ENCODE measurements at regions not wholly inside any gene's neighbourhood (a gene's known extent, or its start where the extent isn't known, plus 50 kb on each side); places are given as distances from the start of the nearest gene placed in this dataset.
A peak's percentile ranks its signal among the peaks of the same experiment; 100 is the strongest.
"Not testable (repeated sequence)": the region's sequence is repeated elsewhere in the genome, so short reads cannot be mapped to it uniquely, and the experiment has no call there.

GRCh38 chr15:21079544-21079943 lies 213.4 kb upstream of the POTEB2 start:
- H3K27me3 ChIP-seq (replicated peaks; ENCODE audit: control insufficient read depth, insufficient read depth, low read length); DNase-seq (ENCODE audit: low read depth); H3K4me1 ChIP-seq (ENCODE audit: control insufficient read depth, insufficient read depth, low read length); H3K9me3 ChIP-seq (ENCODE audit: control insufficient read depth, low read length); H3K36me3 ChIP-seq (ENCODE audit: control insufficient read depth, insufficient read depth, low read length, severe bottlenecking); H3K4me3 ChIP-seq (ENCODE audit: low read length); H3K9ac ChIP-seq (ENCODE audit: low read length): not testable (repeated sequence)

GRCh38 chr15:21068917-21069316 lies 202.8 kb upstream of the POTEB2 start:
- H3K4me3 ChIP-seq (ENCODE audit: low read length); DNase-seq (ENCODE audit: low read depth); H3K9ac ChIP-seq (ENCODE audit: low read length); H3K36me3 ChIP-seq (ENCODE audit: control insufficient read depth, insufficient read depth, low read length, severe bottlenecking); H3K9me3 ChIP-seq (ENCODE audit: control insufficient read depth, low read length); H3K27me3 ChIP-seq (replicated peaks; ENCODE audit: control insufficient read depth, insufficient read depth, low read length); H3K4me1 ChIP-seq (ENCODE audit: control insufficient read depth, insufficient read depth, low read length): not testable (repeated sequence)

GRCh38 chr15:21063512-21063911 lies 197.4 kb upstream of the POTEB2 start:
- H3K4me1 ChIP-seq (ENCODE audit: control insufficient read depth, insufficient read depth, low read length); H3K27me3 ChIP-seq (replicated peaks; ENCODE audit: control insufficient read depth, insufficient read depth, low read length); H3K9ac ChIP-seq (ENCODE audit: low read length); DNase-seq (ENCODE audit: low read depth); H3K4me3 ChIP-seq (ENCODE audit: low read length); H3K9me3 ChIP-seq (ENCODE audit: control insufficient read depth, low read length); H3K36me3 ChIP-seq (ENCODE audit: control insufficient read depth, insufficient read depth, low read length, severe bottlenecking): not testable (repeated sequence)

GRCh38 chr15:21062619-21063163 lies 196.6 kb upstream of the POTEB2 start:
- H3K9me3 ChIP-seq (ENCODE audit: control insufficient read depth, low read length); DNase-seq (ENCODE audit: low read depth); H3K4me1 ChIP-seq (ENCODE audit: control insufficient read depth, insufficient read depth, low read length); H3K9ac ChIP-seq (ENCODE audit: low read length); H3K27me3 ChIP-seq (replicated peaks; ENCODE audit: control insufficient read depth, insufficient read depth, low read length); H3K4me3 ChIP-seq (ENCODE audit: low read length); H3K36me3 ChIP-seq (ENCODE audit: control insufficient read depth, insufficient read depth, low read length, severe bottlenecking): not testable (repeated sequence)

- DNase-seq (ENCODE audit: low read depth); H3K36me3 ChIP-seq (ENCODE audit: control insufficient read depth, insufficient read depth, low read length, severe bottlenecking); H3K9ac ChIP-seq (ENCODE audit: low read length); H3K9me3 ChIP-seq (ENCODE audit: control insufficient read depth, low read length); H3K4me3 ChIP-seq (ENCODE audit: low read length); H3K4me1 ChIP-seq (ENCODE audit: control insufficient read depth, insufficient read depth, low read length); H3K27me3 ChIP-seq (replicated peaks; ENCODE audit: control insufficient read depth, insufficient read depth, low read length): not testable (repeated sequence)
These were observed 185.8 kb upstream of the POTEB2 start for GRCh38 chr15:21051866-21052265.

- H3K36me3 ChIP-seq (ENCODE audit: control insufficient read depth, insufficient read depth, low read length, severe bottlenecking); DNase-seq (ENCODE audit: low read depth): not testable (repeated sequence)
These were observed 165.6 kb upstream of the POTEB2 start for GRCh38 chr15:21031703-21032102.

GRCh38 chr15:21029001-21029400 lies 162.9 kb upstream of the POTEB2 start:
- not testable (repeated sequence) for H3K27me3 ChIP-seq (replicated peaks; ENCODE audit: control insufficient read depth, insufficient read depth, low read length); H3K4me1 ChIP-seq (ENCODE audit: control insufficient read depth, insufficient read depth, low read length); DNase-seq (ENCODE audit: low read depth)

More at GRCh38 chr15:21031703-21032102, 165.6 kb upstream of the POTEB2 start:
- not testable (repeated sequence) for H3K4me3 ChIP-seq (ENCODE audit: low read length); H3K9me3 ChIP-seq (ENCODE audit: control insufficient read depth, low read length); H3K9ac ChIP-seq (ENCODE audit: low read length); H3K4me1 ChIP-seq (ENCODE audit: control insufficient read depth, insufficient read depth, low read length); H3K27me3 ChIP-seq (replicated peaks; ENCODE audit: control insufficient read depth, insufficient read depth, low read length)

GRCh38 chr15:21027942-21028341 lies 161.8 kb upstream of the POTEB2 start:
- not testable (repeated sequence) for H3K4me1 ChIP-seq (ENCODE audit: control insufficient read depth, insufficient read depth, low read length); H3K4me3 ChIP-seq (ENCODE audit: low read length); H3K9me3 ChIP-seq (ENCODE audit: control insufficient read depth, low read length); DNase-seq (ENCODE audit: low read depth); H3K9ac ChIP-seq (ENCODE audit: low read length); H3K27me3 ChIP-seq (replicated peaks; ENCODE audit: control insufficient read depth, insufficient read depth, low read length); H3K36me3 ChIP-seq (ENCODE audit: control insufficient read depth, insufficient read depth, low read length, severe bottlenecking)

More at GRCh38 chr15:21029001-21029400, 162.9 kb upstream of the POTEB2 start:
- not testable (repeated sequence) for H3K4me3 ChIP-seq (ENCODE audit: low read length); H3K9me3 ChIP-seq (ENCODE audit: control insufficient read depth, low read length); H3K9ac ChIP-seq (ENCODE audit: low read length); H3K36me3 ChIP-seq (ENCODE audit: control insufficient read depth, insufficient read depth, low read length, severe bottlenecking)

- DNase-seq (ENCODE audit: low read depth), result not testable (repeated sequence)
These were observed 160.7 kb upstream of the POTEB2 start for GRCh38 chr15:21026848-21027247.

GRCh38 chr15:21024235-21024987 lies 158.3 kb upstream of the POTEB2 start:
- H3K27me3 ChIP-seq (replicated peaks; ENCODE audit: control insufficient read depth, insufficient read depth, low read length); DNase-seq (ENCODE audit: low read depth); H3K9me3 ChIP-seq (ENCODE audit: control insufficient read depth, low read length); H3K36me3 ChIP-seq (ENCODE audit: control insufficient read depth, insufficient read depth, low read length, severe bottlenecking); H3K9ac ChIP-seq (ENCODE audit: low read length); H3K4me1 ChIP-seq (ENCODE audit: control insufficient read depth, insufficient read depth, low read length); H3K4me3 ChIP-seq (ENCODE audit: low read length): not testable (repeated sequence)

More at GRCh38 chr15:21026848-21027247, 160.7 kb upstream of the POTEB2 start:
- not testable (repeated sequence) for H3K9ac ChIP-seq (ENCODE audit: low read length); H3K4me3 ChIP-seq (ENCODE audit: low read length); H3K36me3 ChIP-seq (ENCODE audit: control insufficient read depth, insufficient read depth, low read length, severe bottlenecking); H3K9me3 ChIP-seq (ENCODE audit: control insufficient read depth, low read length); H3K4me1 ChIP-seq (ENCODE audit: control insufficient read depth, insufficient read depth, low read length); H3K27me3 ChIP-seq (replicated peaks; ENCODE audit: control insufficient read depth, insufficient read depth, low read length)

- DNase-seq (ENCODE audit: low read depth), result peak; percentile 0
- H3K9ac ChIP-seq (ENCODE audit: low read length); H3K9me3 ChIP-seq (ENCODE audit: control insufficient read depth, low read length); H3K4me1 ChIP-seq (ENCODE audit: control insufficient read depth, insufficient read depth, low read length); H3K36me3 ChIP-seq (ENCODE audit: control insufficient read depth, insufficient read depth, low read length, severe bottlenecking); H3K4me3 ChIP-seq (ENCODE audit: low read length); H3K27me3 ChIP-seq (replicated peaks; ENCODE audit: control insufficient read depth, insufficient read depth, low read length): not testable (repeated sequence)
These were observed 152.1 kb upstream of the POTEB2 start for GRCh38 chr15:21018176-21018575.

GRCh38 chr15:21017326-21017725 lies 151.2 kb upstream of the POTEB2 start:
- H3K4me1 ChIP-seq (ENCODE audit: control insufficient read depth, insufficient read depth, low read length); H3K36me3 ChIP-seq (ENCODE audit: control insufficient read depth, insufficient read depth, low read length, severe bottlenecking); H3K27me3 ChIP-seq (replicated peaks; ENCODE audit: control insufficient read depth, insufficient read depth, low read length); H3K4me3 ChIP-seq (ENCODE audit: low read length); H3K9ac ChIP-seq (ENCODE audit: low read length); H3K9me3 ChIP-seq (ENCODE audit: control insufficient read depth, low read length); DNase-seq (ENCODE audit: low read depth): not testable (repeated sequence)

Measured in adipocyte (in vitro differentiated cells).